HCEC 1CT (cell line): ENCODE measurements at regions not wholly inside any gene's neighbourhood (a gene's known extent, or its start where the extent isn't known, plus 50 kb on each side); places are given as distances from the start of the nearest gene placed in this dataset.
A peak's percentile ranks its signal among the peaks of the same experiment; 100 is the strongest.

Experiments used
- DNase-seq: peaks from one replicate; pipeline ENCODE4 v3.0.0-alpha.2; 2017

GRCh38 chr11:107218123-107219013 lies 200.1 kb upstream of the GUCY1A2 start:
- DNase-seq = no peak

DNA sequence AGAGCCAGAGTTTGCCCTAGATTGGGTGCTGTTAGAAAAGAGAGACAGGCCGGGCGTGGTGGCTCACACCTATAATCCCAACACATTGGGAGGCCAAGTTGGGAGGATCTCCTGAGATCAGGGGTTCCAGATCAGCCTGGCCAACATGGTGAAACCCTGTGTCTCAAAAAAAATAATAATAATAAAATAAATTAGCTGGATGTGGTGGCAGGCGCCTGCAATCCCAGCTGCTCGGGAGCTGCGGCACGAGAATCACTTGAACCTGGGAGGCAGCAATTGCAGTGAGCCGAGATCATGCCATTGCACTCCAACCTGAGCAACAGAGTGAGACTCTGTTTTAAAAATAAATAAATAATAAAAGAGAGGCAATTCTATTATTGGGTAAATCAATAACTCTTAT lies 199.2 kb upstream of the GUCY1A2 start:
- no peak for DNase-seq

DNA sequence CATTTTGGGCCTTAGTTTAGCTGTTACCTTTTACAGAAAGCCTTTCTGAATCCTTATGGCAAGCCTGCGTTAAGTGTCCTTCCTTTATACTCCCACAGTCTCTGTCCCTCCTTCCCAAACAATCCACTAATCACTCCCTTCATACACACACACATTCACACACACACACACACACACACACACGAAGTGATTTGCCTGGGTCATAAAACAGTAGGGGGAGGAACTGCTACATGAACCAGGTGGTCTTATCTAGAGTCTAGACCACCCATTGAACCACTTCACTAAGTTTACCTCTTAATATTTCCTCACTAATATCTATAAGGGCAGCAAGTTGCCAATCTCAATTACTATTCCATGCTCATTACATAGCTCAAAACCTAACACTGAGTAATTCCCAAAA lies 196.7 kb upstream of the GUCY1A2 start:
- no peak for DNase-seq

GRCh38 chr11:107203656-107204055 lies 185.4 kb upstream of the GUCY1A2 start:
- no peak for DNase-seq

GRCh38 chr11:107202241-107202640 lies 184.0 kb upstream of the GUCY1A2 start:
- DNase-seq = no peak

DNA sequence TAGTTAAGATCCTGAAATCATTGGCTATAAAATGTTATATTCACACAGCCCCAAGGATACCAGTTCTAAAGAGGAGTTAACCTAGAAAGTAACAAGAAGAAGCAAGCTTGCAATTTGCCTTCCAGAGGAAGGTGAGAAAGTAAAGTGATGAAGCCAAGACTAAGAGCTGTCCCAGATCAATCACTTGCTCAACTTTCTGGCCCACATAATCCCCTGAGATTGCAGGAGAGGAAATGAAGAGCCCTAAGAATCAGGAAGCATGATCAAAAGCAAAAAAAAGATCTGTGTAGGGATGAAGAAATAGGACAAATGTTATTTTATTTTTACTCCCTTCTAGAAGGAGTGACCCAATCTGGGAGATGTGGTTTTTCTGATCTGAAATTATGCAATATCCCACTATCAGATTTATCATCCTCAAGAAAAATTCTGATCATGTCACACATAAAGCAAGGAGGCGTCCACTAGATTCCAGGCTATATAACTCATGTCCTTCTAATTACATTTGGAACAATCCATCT lies 180.3 kb upstream of the GUCY1A2 start:
- DNase-seq = no peak

- DNase-seq = no peak
Observed at GRCh38 chr11:107197932-107198331, 179.7 kb upstream of the GUCY1A2 start.

- DNase-seq = no peak
Observed at GRCh38 chr11:107196732-107197131, 178.5 kb upstream of the GUCY1A2 start.

- DNase-seq = no peak
Observed at GRCh38 chr11:107184986-107185385, 166.7 kb upstream of the GUCY1A2 start.

- DNase-seq = no peak
Observed at GRCh38 chr11:107183953-107184352, 165.7 kb upstream of the GUCY1A2 start.

DNA sequence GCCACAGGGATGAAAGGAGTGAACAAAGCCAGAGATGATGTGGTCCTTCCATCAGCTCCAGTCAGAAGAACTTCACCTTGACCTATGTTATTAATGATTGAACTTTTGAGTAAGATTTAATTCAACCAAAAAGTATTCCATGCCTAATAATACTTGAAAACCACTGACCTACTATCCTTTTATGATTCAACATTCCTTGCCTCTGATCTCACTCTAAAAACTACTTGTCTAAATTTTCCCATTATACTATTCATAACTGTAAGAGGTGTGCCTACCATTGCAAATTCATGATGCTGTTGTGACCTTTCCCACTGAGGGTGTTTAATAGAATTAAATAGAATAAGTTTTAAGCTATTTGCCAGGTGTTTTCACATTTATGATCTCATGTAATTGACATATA lies 164.7 kb upstream of the GUCY1A2 start:
- peak; percentile 2 for DNase-seq

- DNase-seq = no peak
Observed at GRCh38 chr11:107180236-107180635, 162.0 kb upstream of the GUCY1A2 start.

- no peak for DNase-seq
Observed at GRCh38 chr11:107179829-107180228, 161.6 kb upstream of the GUCY1A2 start.

GRCh38 chr11:107177106-107177477 lies 158.8 kb upstream of the GUCY1A2 start:
- DNase-seq = no peak

- no peak for DNase-seq
Observed at GRCh38 chr11:107176148-107177105, 158.2 kb upstream of the GUCY1A2 start.

GRCh38 chr11:107174856-107175255 lies 156.6 kb upstream of the GUCY1A2 start:
- DNase-seq = no peak

- no peak for DNase-seq
Observed at GRCh38 chr11:107172996-107173395, 154.7 kb upstream of the GUCY1A2 start.

DNA sequence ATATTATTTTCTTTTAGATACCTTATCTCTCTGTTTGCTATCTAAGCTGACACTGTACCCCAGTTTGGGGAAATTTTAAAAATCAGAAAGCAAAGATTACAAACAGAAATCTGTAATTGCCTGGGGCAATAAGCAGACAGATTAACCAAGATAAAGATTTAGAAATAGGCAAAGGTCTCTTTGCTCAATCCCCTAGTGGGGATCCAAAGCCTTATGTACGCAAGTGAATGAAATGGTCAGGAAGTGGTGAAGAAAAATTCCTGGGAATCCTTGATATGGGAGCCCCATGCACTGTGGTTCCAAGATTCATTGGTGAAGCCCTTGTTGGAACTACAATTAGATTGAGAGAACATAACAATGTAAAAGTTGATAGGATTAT lies 139.5 kb upstream of the GUCY1A2 start:
- DNase-seq = no peak

GRCh38 chr11:107157146-107157808 lies 139.0 kb upstream of the GUCY1A2 start:
- DNase-seq = no peak

GRCh38 chr11:107151579-107151978 lies 133.3 kb upstream of the GUCY1A2 start:
- DNase-seq = no peak

GRCh38 chr11:107151158-107151557 lies 132.9 kb upstream of the GUCY1A2 start:
- DNase-seq = no peak

- no peak for DNase-seq
Observed at GRCh38 chr11:107140983-107141382, 122.7 kb upstream of the GUCY1A2 start.

- DNase-seq = no peak
Observed at GRCh38 chr11:107139396-107139795, 121.1 kb upstream of the GUCY1A2 start.
